ENCODE measurements at regions not wholly inside any gene's neighbourhood (a gene's known extent, or its start where the extent isn't known, plus 50 kb on each side); places are given as distances from the start of the nearest gene placed in this dataset.

DNA sequence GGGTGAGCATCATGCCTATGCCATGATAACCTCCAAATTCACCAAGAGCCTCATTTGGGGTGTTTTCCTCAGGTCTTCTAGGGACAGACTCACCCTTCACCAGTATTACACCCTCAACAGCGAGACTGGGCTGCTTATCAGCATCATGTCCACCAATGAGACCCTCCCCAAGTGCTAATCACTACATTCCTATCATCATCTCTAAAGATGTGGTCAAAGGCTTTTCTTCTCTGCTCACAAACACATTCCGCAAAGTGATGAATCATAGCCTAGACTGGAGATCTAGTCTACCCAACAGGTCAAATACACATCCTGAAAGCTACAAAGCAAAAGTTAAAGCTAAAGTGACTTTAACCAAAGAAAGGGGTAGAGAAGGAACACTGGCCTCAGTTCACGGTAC lies 75.3 kb upstream of the C7orf33 start:
- TF ChIP-seq, protein P1, sequence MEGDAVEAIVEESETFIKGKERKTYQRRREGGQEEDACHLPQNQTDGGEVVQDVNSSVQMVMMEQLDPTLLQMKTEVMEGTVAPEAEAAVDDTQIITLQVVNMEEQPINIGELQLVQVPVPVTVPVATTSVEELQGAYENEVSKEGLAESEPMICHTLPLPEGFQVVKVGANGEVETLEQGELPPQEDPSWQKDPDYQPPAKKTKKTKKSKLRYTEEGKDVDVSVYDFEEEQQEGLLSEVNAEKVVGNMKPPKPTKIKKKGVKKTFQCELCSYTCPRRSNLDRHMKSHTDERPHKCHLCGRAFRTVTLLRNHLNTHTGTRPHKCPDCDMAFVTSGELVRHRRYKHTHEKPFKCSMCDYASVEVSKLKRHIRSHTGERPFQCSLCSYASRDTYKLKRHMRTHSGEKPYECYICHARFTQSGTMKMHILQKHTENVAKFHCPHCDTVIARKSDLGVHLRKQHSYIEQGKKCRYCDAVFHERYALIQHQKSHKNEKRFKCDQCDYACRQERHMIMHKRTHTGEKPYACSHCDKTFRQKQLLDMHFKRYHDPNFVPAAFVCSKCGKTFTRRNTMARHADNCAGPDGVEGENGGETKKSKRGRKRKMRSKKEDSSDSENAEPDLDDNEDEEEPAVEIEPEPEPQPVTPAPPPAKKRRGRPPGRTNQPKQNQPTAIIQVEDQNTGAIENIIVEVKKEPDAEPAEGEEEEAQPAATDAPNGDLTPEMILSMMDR (conservative IDR thresholded peaks at IDR 0.05) = no peak
- no peak for TF ChIP-seq EZH2 (IDR thresholded peaks at IDR 0.05; ENCODE audit: low read depth)

Measured in PC-9 (cell line).